Stomach (tissue), 8 donors: ENCODE measurements at regions not wholly inside any gene's neighbourhood (a gene's known extent, or its start where the extent isn't known, plus 50 kb on each side); places are given as distances from the start of the nearest gene placed in this dataset.

Source experiments
- DNase-seq, 2 donors: peaks; one replicate each; pipeline versions ENCODE4 v3.0.0 to v3.0.0-alpha.2; 2013 to 2019
- H3K27ac ChIP-seq, 5 donors: fragments of 200-600 bp in 4 of 5; sonication (generic) in 4 of 5; one replicate each; pipeline ENCODE4 v1.5.1; 2013 to 2019; ENCODE audit warnings: mild to moderate bottlenecking in 1 of 5, moderate library complexity in 1 of 5
- H3K27me3 ChIP-seq, 3 donors: fragments of 200-600 bp; sonication (generic); one replicate each; pipeline ENCODE4 v1.5.1; 2017 to 2019; ENCODE audit warnings: mixed run types in 1 of 3
- H3K36me3 ChIP-seq, 4 donors: fragments of 200-600 bp; sonication (generic); 1 replicate in 3 of 4; 2 replicates in 1 of 4; pipeline ENCODE4 v1.5.1; 2016 to 2019
- H3K4me1 ChIP-seq, 4 donors: fragments of 200-600 bp; sonication (generic); one replicate each; pipeline ENCODE4 v1.5.1; 2016 to 2019
- H3K4me3 ChIP-seq, 4 donors: fragments of 200-600 bp; sonication (generic) in 3 of 4; one replicate each; pipeline ENCODE4 v1.5.1; 2016 to 2019; ENCODE audit warnings: mild to moderate bottlenecking in 1 of 4
- H3K9me3 ChIP-seq, 4 donors: fragments of 200-600 bp; sonication (generic); one replicate each; pipeline ENCODE4 v1.5.1; 2016 to 2019
- CTCF ChIP-seq, 7 experiments: fragments of 450-650 bp in 4 of 7; fragments of 200-600 bp in 3 of 7; sonication (generic) in 3 of 7; IDR thresholded peaks; one replicate each; pipeline ENCODE4 v1.5.1; 2016 to 2019; ENCODE audit warnings: antibody characterized with exemption in 7 of 7, control low read depth in 2 of 7, mild to moderate bottlenecking in 1 of 7
- EP300 ChIP-seq: sonication (generic); formaldehyde crosslinking; IDR thresholded peaks from one replicate; pipeline ENCODE4 v1.6.1; 2017; ENCODE audit warnings: antibody characterized with exemption
- POLR2A ChIP-seq, 4 donors: fragments of 450-650 bp; IDR thresholded peaks; one replicate each; pipeline ENCODE4 v1.6.1; 2016; ENCODE audit warnings: antibody characterized with exemption in 4 of 4, control low read depth in 2 of 4, mild to moderate bottlenecking in 1 of 4, moderate library complexity in 1 of 4
- POLR2AphosphoS5 ChIP-seq, 3 donors: sonication (generic); formaldehyde crosslinking; IDR thresholded peaks; one replicate each; pipeline ENCODE4 v1.6.1; 2016; ENCODE audit warnings: antibody characterized with exemption in 3 of 3
- WGBS, 5 donors: extraction: QIAGEN DNeasy Blood & Tissue Kit in 3 of 5; methylation state at CpG; one replicate each; pipeline versions ENCODE4 v1.1.5 to v1.1.7; 2013 to 2018; 5-methylcytosine and 5-hydroxymethylcytosine counted together
- intact Hi-C: fragments of 100-400 bp; cut with DNase I; formaldehyde crosslinking; loops from one replicate; pipeline ENCODE4 v1.15.1; 2023; ENCODE audit warnings: low total_unique reads
- donor health status: healthy with polysubstance abuse.
- donor health status: Bipolar disorder and iron deficiency.
- donor health status: healthy.

DNA sequence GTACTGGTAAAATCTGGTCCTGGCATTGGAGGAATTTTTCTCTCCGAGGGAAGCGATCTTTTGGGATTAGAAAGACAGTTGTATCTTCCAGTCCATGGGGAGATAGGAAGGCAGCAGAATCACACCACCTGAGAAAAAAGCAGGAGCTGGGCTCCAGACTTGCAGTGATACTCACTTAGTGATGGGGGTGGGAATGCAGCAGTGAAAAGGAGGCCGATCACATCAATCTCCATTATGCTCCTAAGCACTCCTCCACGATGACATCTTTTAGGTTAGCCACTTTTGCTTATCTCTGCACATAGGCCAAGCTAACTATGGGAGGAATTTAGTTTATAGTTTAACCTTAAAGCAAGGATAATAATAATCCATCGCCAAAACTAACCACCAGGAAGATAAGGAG is 219.0 kb downstream of the DMAC1 start:
- Histone ChIP-seq H3K27ac (no peak overlapping the region), H3K36me3 (no peaks in the 10 kb centered on the region), H3K4me3 (no peak overlapping the region), H3K27me3 (no peaks in the 10 kb centered on the region), H3K9me3 (no peaks in the 10 kb centered on the region), H3K4me1 (no peaks in the 10 kb centered on the region)
- no peak for DNase-seq
- intact Hi-C loops: no loop called here
- WGBS, 5 donors: 66 to 79% (median 69%) methylated on average over 5 of the region's 5 CpGs
- TF ChIP-seq CTCF (IDR thresholded peaks at IDR 0.05): no peak
- no peak for TF ChIP-seq EP300
- no peak for TF ChIP-seq POLR2A (IDR thresholded peaks at IDR 0.05)
- TF ChIP-seq POLR2AphosphoS5 (IDR thresholded peaks at IDR 0.05): no peak

- H3K36me3 ChIP-seq: no peaks in the 10 kb centered on the region
- no peaks in the 10 kb centered on the region for H3K27me3 ChIP-seq
- 66 to 79% (median 74%) methylated on average over 1 of the region's 1 CpG for WGBS, 5 donors
- H3K27ac ChIP-seq: no peak overlapping the region
- no peaks in the 10 kb centered on the region for H3K9me3 ChIP-seq
- peak in 1 of 2 donors; percentile 17 for DNase-seq
- H3K4me1 ChIP-seq: no peaks in the 10 kb centered on the region
- intact Hi-C loops: no loop called here
- TF ChIP-seq CTCF (IDR thresholded peaks at IDR 0.05) (no peak), POLR2A (IDR thresholded peaks at IDR 0.05) (no peak), POLR2AphosphoS5 (IDR thresholded peaks at IDR 0.05) (no peak), EP300 (no peak)
- no peak overlapping the region for H3K4me3 ChIP-seq
Observed at GRCh38 chr9:7579351-7579750, 220.2 kb downstream of the DMAC1 start.

GRCh38 chr9:7578951-7579350 is 220.6 kb downstream of the DMAC1 start:
- WGBS, 5 donors: 69 to 77% (median 73%) methylated on average over 3 of the region's 3 CpGs
- TF ChIP-seq POLR2AphosphoS5 (IDR thresholded peaks at IDR 0.05) (no peak), EP300 (no peak), POLR2A (IDR thresholded peaks at IDR 0.05) (no peak), CTCF (IDR thresholded peaks at IDR 0.05) (no peak)

DNA sequence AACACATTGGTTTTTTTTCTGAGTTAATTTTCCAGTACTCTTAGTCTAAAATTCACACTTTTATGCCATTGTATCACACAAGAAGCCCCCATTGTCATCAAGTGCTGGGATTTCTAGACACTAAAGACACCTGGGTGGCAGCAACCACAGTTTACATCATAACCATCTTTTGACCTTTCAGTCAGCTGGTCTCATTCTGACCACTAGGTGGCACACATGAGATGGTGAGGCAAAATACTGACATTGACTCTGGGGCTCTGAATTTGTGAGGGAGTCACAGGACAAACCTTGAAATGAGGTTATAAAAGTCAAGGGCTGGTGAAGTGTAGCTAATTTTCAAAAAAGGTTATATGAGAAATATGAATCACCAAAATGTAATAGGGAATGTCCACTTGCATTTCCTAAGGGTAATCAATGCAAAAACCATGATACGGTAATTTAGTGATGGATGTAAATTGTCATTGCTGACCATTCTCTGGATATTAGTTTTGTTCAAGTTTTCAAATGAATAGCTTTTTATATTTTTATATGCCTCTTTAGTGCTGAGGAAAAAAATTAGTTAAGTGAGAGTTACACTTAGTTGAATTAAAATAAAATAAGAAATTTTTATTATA is 229.4 kb downstream of the DMAC1 start:
- peak; percentile 57 to 79 for DNase-seq
- H3K4me3 ChIP-seq: no peak overlapping the region
- no peaks in the 10 kb centered on the region for H3K9me3 ChIP-seq
- TF ChIP-seq POLR2AphosphoS5 (IDR thresholded peaks at IDR 0.05) (no peak), POLR2A (IDR thresholded peaks at IDR 0.05) (no peak), CTCF (IDR thresholded peaks at IDR 0.05) (peak in 5 of 7 experiments; percentile 61 to 83 (median 64)), EP300 (no peak)
- no peaks in the 10 kb centered on the region for H3K36me3 ChIP-seq
- no peaks in the 10 kb centered on the region for H3K4me1 ChIP-seq
- WGBS, 5 donors: 95 to 98% (median 97%) methylated on average over 1 of the region's 1 CpG
- no peak overlapping the region for H3K27ac ChIP-seq
- intact Hi-C loops: no loop called here
- H3K27me3 ChIP-seq: no peaks in the 10 kb centered on the region

More at GRCh38 chr9:7578951-7579350, 220.6 kb downstream of the DMAC1 start:
- peak in 1 of 2 donors; percentile 13 for DNase-seq
- Histone ChIP-seq H3K9me3 (no peaks in the 10 kb centered on the region), H3K27me3 (no peaks in the 10 kb centered on the region), H3K36me3 (no peaks in the 10 kb centered on the region), H3K27ac (no peak overlapping the region), H3K4me3 (no peak overlapping the region), H3K4me1 (no peaks in the 10 kb centered on the region)
- intact Hi-C loops: no loop called here
